ENCODE measurements at regions not wholly inside any gene's neighbourhood (a gene's known extent, or its start where the extent isn't known, plus 50 kb on each side); places are given as distances from the start of the nearest gene placed in this dataset.

DNA sequence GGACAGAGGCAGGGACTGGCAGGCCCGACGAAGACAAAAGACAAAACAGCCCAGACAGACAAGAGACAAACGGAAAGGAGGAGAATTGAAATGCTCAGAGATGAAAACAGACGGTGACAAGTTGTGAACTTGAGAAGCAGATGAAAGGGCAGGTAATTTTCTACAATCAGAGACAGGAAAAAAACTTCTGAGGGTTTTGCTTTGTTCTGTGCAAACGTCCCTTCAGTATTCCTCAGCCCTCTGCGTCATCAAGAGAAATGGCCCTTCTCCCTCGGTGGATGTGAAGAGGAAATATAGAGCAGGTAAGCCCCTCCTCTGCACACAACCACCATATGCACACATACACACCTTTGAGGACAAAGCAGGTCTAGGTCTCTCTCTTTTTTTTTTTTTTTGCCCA, 206.6 kb downstream of the UACA start:
- H3K9me3 ChIP-seq (ENCODE audit: control insufficient read depth, insufficient read depth, low read length) = no peaks in the 10 kb centered on the region
- 68% methylated on average over 7 of the region's 7 CpGs for WGBS (ENCODE audit: insufficient coverage)
- H3K4me3 ChIP-seq (ENCODE audit: low read length) = no peak overlapping the region
- H3K27me3 ChIP-seq (ENCODE audit: control insufficient read depth, insufficient read depth, low read length) = peaks cover 8% of the 10 kb centered on the region
- H3K27ac Mint-ChIP-seq = no peak overlapping the region
- no peaks in the 10 kb centered on the region for H3K9me3 Mint-ChIP-seq
- no peaks in the 10 kb centered on the region for H3K4me1 Mint-ChIP-seq
- H3K4me1 ChIP-seq (ENCODE audit: control insufficient read depth, insufficient read depth, low read length) = peaks cover 20% of the 10 kb centered on the region
- peak in 1 of 2 donors; percentile 39 for DNase-seq
- TF ChIP-seq, protein P1, sequence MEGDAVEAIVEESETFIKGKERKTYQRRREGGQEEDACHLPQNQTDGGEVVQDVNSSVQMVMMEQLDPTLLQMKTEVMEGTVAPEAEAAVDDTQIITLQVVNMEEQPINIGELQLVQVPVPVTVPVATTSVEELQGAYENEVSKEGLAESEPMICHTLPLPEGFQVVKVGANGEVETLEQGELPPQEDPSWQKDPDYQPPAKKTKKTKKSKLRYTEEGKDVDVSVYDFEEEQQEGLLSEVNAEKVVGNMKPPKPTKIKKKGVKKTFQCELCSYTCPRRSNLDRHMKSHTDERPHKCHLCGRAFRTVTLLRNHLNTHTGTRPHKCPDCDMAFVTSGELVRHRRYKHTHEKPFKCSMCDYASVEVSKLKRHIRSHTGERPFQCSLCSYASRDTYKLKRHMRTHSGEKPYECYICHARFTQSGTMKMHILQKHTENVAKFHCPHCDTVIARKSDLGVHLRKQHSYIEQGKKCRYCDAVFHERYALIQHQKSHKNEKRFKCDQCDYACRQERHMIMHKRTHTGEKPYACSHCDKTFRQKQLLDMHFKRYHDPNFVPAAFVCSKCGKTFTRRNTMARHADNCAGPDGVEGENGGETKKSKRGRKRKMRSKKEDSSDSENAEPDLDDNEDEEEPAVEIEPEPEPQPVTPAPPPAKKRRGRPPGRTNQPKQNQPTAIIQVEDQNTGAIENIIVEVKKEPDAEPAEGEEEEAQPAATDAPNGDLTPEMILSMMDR (IDR thresholded peaks at IDR 0.05) = no peak
- H3K36me3 Mint-ChIP-seq = no peaks in the 10 kb centered on the region
- H3K36me3 ChIP-seq (ENCODE audit: control insufficient read depth, insufficient read depth, low read length) = no peaks in the 10 kb centered on the region
- ATAC-seq = no peak
- intact Hi-C loops (cut with micrococcal nuclease) = no loop called here
- no peak overlapping the region for H3K4me3 Mint-ChIP-seq
- H3K27me3 Mint-ChIP-seq (ENCODE audit: low read depth in 2 of 2) = peaks cover 6 to 7% of the 10 kb centered on the region in 2 donors
- H3K27ac ChIP-seq (ENCODE audit: low read length) = no peak overlapping the region

DNA sequence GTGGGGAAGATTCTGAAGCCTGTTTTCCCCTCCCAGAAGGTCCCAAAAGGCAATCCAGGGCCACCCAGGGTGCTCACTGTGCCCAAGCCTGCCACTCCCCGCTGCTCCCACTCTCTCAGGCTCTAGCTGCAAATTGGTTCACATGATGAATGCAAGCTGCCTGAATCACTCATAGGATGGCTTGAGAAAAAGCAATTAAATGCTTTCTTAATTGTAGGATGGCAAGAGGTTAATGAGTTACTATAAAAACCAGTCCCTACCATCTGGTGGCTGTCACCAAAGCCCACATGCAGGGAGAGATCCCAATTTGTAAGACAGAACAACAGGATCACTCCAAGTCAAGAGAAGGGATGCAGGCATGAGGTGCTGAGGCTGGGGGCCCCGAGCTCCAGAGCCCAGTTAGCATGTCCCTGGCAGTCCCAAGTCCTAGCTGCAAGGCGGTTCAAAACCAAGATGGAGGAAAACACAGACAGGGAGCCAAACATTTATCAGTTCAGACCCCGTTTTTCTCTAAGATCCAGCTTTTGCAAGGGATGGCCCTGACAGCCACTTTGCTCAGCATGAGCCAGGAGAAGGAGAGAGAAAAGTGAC, 207.1 kb downstream of the UACA start:
- 94% methylated on average over 4 of the region's 4 CpGs for WGBS (ENCODE audit: insufficient coverage)
- no peak for ATAC-seq
- no peak overlapping the region for H3K4me3 Mint-ChIP-seq
- no peak for DNase-seq
- H3K4me1 ChIP-seq (ENCODE audit: control insufficient read depth, insufficient read depth, low read length) = peaks cover 20% of the 10 kb centered on the region
- H3K27me3 ChIP-seq (ENCODE audit: control insufficient read depth, insufficient read depth, low read length) = peaks cover 3% of the 10 kb centered on the region
- H3K27ac ChIP-seq (ENCODE audit: low read length) = no peak overlapping the region
- TF ChIP-seq, protein P1 (IDR thresholded peaks at IDR 0.05) = no peak
- H3K4me1 Mint-ChIP-seq = no peaks in the 10 kb centered on the region
- no peaks in the 10 kb centered on the region for H3K36me3 Mint-ChIP-seq
- H3K9me3 ChIP-seq (ENCODE audit: control insufficient read depth, insufficient read depth, low read length) = no peaks in the 10 kb centered on the region
- H3K36me3 ChIP-seq (ENCODE audit: control insufficient read depth, insufficient read depth, low read length) = no peaks in the 10 kb centered on the region
- no peak overlapping the region for H3K27ac Mint-ChIP-seq
- H3K9me3 Mint-ChIP-seq = no peaks in the 10 kb centered on the region
- H3K27me3 Mint-ChIP-seq (ENCODE audit: low read depth in 2 of 2) = peaks cover 1 to 3% of the 10 kb centered on the region in 2 donors
- H3K4me3 ChIP-seq (ENCODE audit: low read length) = no peak overlapping the region
- intact Hi-C loops (cut with micrococcal nuclease) = no loop called here

DNA sequence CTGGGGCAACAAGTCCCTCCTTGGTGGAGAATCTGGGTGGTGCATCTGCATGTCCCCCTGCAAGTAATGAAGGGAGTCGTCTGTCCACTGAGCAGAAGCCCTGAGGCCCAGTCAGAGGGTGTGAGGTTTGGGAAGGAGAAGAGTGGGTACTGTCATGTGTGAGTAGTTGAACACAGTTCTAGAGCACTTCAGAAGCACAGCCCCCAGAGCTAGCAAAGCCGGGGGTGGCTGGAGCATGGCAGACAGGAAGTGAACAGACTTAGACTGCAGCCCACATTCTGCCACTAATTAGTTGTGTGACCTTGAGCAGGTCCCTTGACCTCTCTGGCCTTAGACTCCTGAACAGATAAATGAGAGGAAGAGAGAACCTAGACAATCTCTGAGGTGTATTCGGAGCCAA, 207.6 kb downstream of the UACA start:
- H3K4me3 ChIP-seq (ENCODE audit: low read length) = no peak overlapping the region
- Mint-ChIP-seq H3K4me1 (no peaks in the 10 kb centered on the region), H3K27me3 (ENCODE audit: low read depth in 2 of 2) (peaks cover 0 to 3% of the 10 kb centered on the region in 2 donors), H3K9me3 (no peaks in the 10 kb centered on the region), H3K27ac (no peak overlapping the region), H3K36me3 (no peaks in the 10 kb centered on the region), H3K4me3 (no peak overlapping the region)
- peaks cover 20% of the 10 kb centered on the region for H3K4me1 ChIP-seq (ENCODE audit: control insufficient read depth, insufficient read depth, low read length)
- TF ChIP-seq, protein P1 (IDR thresholded peaks at IDR 0.05) = no peak
- ATAC-seq = no peak
- no peak for DNase-seq
- H3K9me3 ChIP-seq (ENCODE audit: control insufficient read depth, insufficient read depth, low read length) = no peaks in the 10 kb centered on the region
- 55% methylated on average over 3 of the region's 3 CpGs for WGBS (ENCODE audit: insufficient coverage)
- no peaks in the 10 kb centered on the region for H3K36me3 ChIP-seq (ENCODE audit: control insufficient read depth, insufficient read depth, low read length)
- intact Hi-C loops (cut with micrococcal nuclease) = no loop called here
- peaks cover 3% of the 10 kb centered on the region for H3K27me3 ChIP-seq (ENCODE audit: control insufficient read depth, insufficient read depth, low read length)
- H3K27ac ChIP-seq (ENCODE audit: low read length) = no peak overlapping the region

DNA sequence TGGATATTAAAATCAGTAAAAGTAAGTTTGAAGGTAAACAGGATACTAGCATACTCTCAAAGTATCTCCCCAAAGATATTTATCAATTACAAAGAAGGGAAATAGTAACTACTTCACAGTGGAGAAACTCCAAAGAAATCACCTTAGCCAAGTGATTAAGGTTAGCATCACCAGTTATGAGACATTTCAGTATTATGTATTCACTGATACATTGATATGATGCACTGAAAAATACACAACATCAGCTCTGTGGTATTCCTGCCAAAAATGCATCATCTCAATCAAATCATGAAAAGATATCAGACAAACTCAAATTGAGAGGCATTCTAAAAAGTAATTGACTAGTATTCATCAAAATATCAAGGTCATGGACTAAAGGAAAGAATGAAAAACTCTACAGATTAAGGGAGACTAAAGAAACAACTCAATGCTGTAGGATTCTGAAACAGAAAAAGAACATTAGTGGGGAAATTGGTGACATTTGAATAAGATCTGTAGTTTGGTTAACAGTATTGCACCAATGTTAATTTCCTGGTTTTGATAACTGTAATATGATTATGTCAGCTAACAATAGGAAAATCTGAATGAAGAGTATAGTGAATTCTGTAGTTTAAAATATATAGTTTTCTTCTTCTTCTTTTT, 215.4 kb downstream of the UACA start:
- Histone ChIP-seq H3K4me3 (ENCODE audit: low read length) (no peak overlapping the region), H3K27ac (ENCODE audit: low read length) (no peak overlapping the region), H3K4me1 (ENCODE audit: control insufficient read depth, insufficient read depth, low read length) (no peaks in the 10 kb centered on the region), H3K27me3 (ENCODE audit: control insufficient read depth, insufficient read depth, low read length) (no peaks in the 10 kb centered on the region), H3K9me3 (ENCODE audit: control insufficient read depth, insufficient read depth, low read length) (no peaks in the 10 kb centered on the region), H3K36me3 (ENCODE audit: control insufficient read depth, insufficient read depth, low read length) (no peaks in the 10 kb centered on the region)
- TF ChIP-seq, protein P1 (IDR thresholded peaks at IDR 0.05) = no peak
- H3K27ac Mint-ChIP-seq = no peak overlapping the region
- no peaks in the 10 kb centered on the region for H3K36me3 Mint-ChIP-seq
- H3K9me3 Mint-ChIP-seq = no peaks in the 10 kb centered on the region
- no peaks in the 10 kb centered on the region for H3K4me1 Mint-ChIP-seq
- intact Hi-C loops (cut with micrococcal nuclease) = no loop called here
- H3K27me3 Mint-ChIP-seq (ENCODE audit: low read depth in 2 of 2) = peaks cover 3 to 6% of the 10 kb centered on the region in 2 donors
- DNase-seq (no peak), ATAC-seq (no peak)
- no peak overlapping the region for H3K4me3 Mint-ChIP-seq
